RWPE1 (cell line): ENCODE measurements at regions not wholly inside any gene's neighbourhood (a gene's known extent, or its start where the extent isn't known, plus 50 kb on each side); places are given as distances from the start of the nearest gene placed in this dataset.

Experiments used
- CTCF ChIA-PET: fragments of 350-600 bp; sonication (Branson Sonifier 250); formaldehyde crosslinking; extraction: SDS; loops from one replicate; lab custom pipeline; 2021; lab: Yijun Ruan, JAX
- POLR2A ChIA-PET: fragments of 400-600 bp; formaldehyde crosslinking; extraction: SDS; loops from one replicate; lab custom pipeline; 2020; ENCODE audit warnings: antibody characterized with exemption; ENCODE audit not compliant: low non-redundant PET; lab: Yijun Ruan, JAX
- DNase-seq: peaks from one replicate; pipeline ENCODE4 v3.0.0; 2012; ENCODE audit warnings: low spot score
- H3K27ac ChIP-seq: fragments of 450-650 bp; 2 replicates; pipeline ENCODE4 v1.5.1; 2017
- CTCF ChIP-seq: fragments of 450-650 bp; conservative IDR thresholded peaks from 2 replicates; pipeline ENCODE4 v1.5.1; 2017; ENCODE audit warnings: low read depth, mild to moderate bottlenecking

- H3K27ac ChIP-seq, result no peak overlapping the region
- no peak for DNase-seq
- POLR2A ChIA-PET, result no interaction called here
- no peak for TF ChIP-seq CTCF
- CTCF ChIA-PET, result no interaction called here
These were observed 958.4 kb downstream of the TYW1 start for GRCh38 chr7:67955061-67955460.

GRCh38 chr7:67962863-67963262 lies 966.2 kb downstream of the TYW1 start:
- POLR2A ChIA-PET, result no interaction called here
- TF ChIP-seq CTCF, result no peak
- DNase-seq, result no peak
- CTCF ChIA-PET, result no interaction called here
- no peak overlapping the region for H3K27ac ChIP-seq

GRCh38 chr7:67976490-67976889 lies 979.9 kb downstream of the TYW1 start:
- no peak overlapping the region for H3K27ac ChIP-seq
- TF ChIP-seq CTCF, result no peak
- POLR2A ChIA-PET, result no interaction called here
- no peak for DNase-seq
- CTCF ChIA-PET, result no interaction called here

GRCh38 chr7:67983486-67983885 lies 986.9 kb downstream of the TYW1 start:
- no peak for DNase-seq
- no peak overlapping the region for H3K27ac ChIP-seq
- POLR2A ChIA-PET, result no interaction called here
- TF ChIP-seq CTCF, result no peak
- CTCF ChIA-PET, result interaction anchor here (0.7 kb wide), 1 partner anchor 11 kb away, joined by 3 read pairs; no protein-coding TSS in a partner anchor

- no peak for TF ChIP-seq CTCF
- no peak for DNase-seq
- CTCF ChIA-PET, result no interaction called here
- POLR2A ChIA-PET, result no interaction called here
- no peak overlapping the region for H3K27ac ChIP-seq
These were observed 987.7 kb downstream of the TYW1 start for GRCh38 chr7:67984326-67984725.

GRCh38 chr7:67989142-67989541 lies 992.5 kb downstream of the TYW1 start:
- DNase-seq, result no peak
- ChIA-PET CTCF (no interaction called here), POLR2A (no interaction called here)
- TF ChIP-seq CTCF, result no peak
- H3K27ac ChIP-seq, result no peak overlapping the region

GRCh38 chr7:67990003-67990402 lies 993.4 kb downstream of the TYW1 start:
- no peak overlapping the region for H3K27ac ChIP-seq
- ChIA-PET POLR2A (no interaction called here), CTCF (interaction anchor here (1.0 kb wide), 1 partner anchor 506 kb away, joined by 5 read pairs; no protein-coding TSS in a partner anchor)
- TF ChIP-seq CTCF, result no peak
- DNase-seq, result no peak
